Spleen (tissue), 11 donors: ENCODE measurements at regions not wholly inside any gene's neighbourhood (a gene's known extent, or its start where the extent isn't known, plus 50 kb on each side); places are given as distances from the start of the nearest gene placed in this dataset.
A peak's percentile ranks its signal among the peaks of the same experiment; 100 is the strongest.
"Not testable (repeated sequence)": the region's sequence is repeated elsewhere in the genome, so short reads cannot be mapped to it uniquely, and the experiment has no call there.

Experiments used
- DNase-seq: peaks from one replicate; pipeline ENCODE4 v3.0.0-alpha.2; 2020
- H3K27ac ChIP-seq, 8 donors: fragments of 200-600 bp; sonication (generic) in 7 of 8; 1 replicate in 4 of 8; 2 replicates in 4 of 8; pipeline versions ENCODE4 v1.5.0 to v1.8.0; 2016 to 2021; ENCODE audit warnings: inconsistent platforms in 4 of 8, mild to moderate bottlenecking in 4 of 8, moderate library complexity in 1 of 8
- H3K27me3 ChIP-seq, 7 donors: fragments of 200-600 bp; sonication (generic) in 6 of 7; replicated peaks in 1 of 7; 1 replicate in 4 of 7; 2 replicates in 3 of 7; pipeline versions ENCODE4 v1.5.0 to v1.8.0; 2016 to 2021; ENCODE audit warnings: inconsistent platforms in 3 of 7, mild to moderate bottlenecking in 1 of 7
- H3K36me3 ChIP-seq, 6 donors: fragments of 200-600 bp; sonication (generic) in 5 of 6; 1 replicate in 4 of 6; 2 replicates in 2 of 6; pipeline versions ENCODE4 v1.5.0 to v1.8.0; 2016 to 2021; ENCODE audit warnings: inconsistent platforms in 2 of 6
- H3K4me1 ChIP-seq, 6 donors: fragments of 200-600 bp; sonication (generic) in 5 of 6; 1 replicate in 3 of 6; 2 replicates in 3 of 6; pipeline versions ENCODE4 v1.5.0 to v1.8.0; 2016 to 2021; ENCODE audit warnings: inconsistent platforms in 3 of 6
- H3K4me3 ChIP-seq, 8 donors: fragments of 200-600 bp; sonication (generic) in 7 of 8; 1 replicate in 4 of 8; 2 replicates in 4 of 8; pipeline versions ENCODE4 v1.5.0 to v1.8.0; 2016 to 2021; ENCODE audit warnings: inconsistent platforms in 4 of 8, mild to moderate bottlenecking in 4 of 8, moderate library complexity in 2 of 8
- H3K9me3 ChIP-seq, 8 donors: fragments of 200-600 bp; sonication (generic) in 7 of 8; 1 replicate in 4 of 8; 2 replicates in 4 of 8; pipeline versions ENCODE4 v1.5.0 to v1.8.0; 2016 to 2021; ENCODE audit warnings: inconsistent platforms in 4 of 8
- POLR2A ChIP-seq, 3 donors: fragments of 450-650 bp; IDR thresholded peaks; one replicate each; pipeline ENCODE4 v1.5.1; 2017; ENCODE audit warnings: antibody characterized with exemption in 3 of 3, mild to moderate bottlenecking in 1 of 3
- POLR2AphosphoS5 ChIP-seq, 3 donors: sonication (generic); formaldehyde crosslinking; IDR thresholded peaks; one replicate each; pipeline ENCODE4 v1.5.1; 2017; ENCODE audit warnings: antibody characterized with exemption in 3 of 3
- WGBS, 5 donors: extraction: QIAGEN DNeasy Blood & Tissue Kit in 3 of 5; methylation state at CpG; one replicate each; pipeline versions ENCODE4 v1.1.5 to v1.1.7; 2013 to 2018; 5-methylcytosine and 5-hydroxymethylcytosine counted together
- intact Hi-C: fragments of 100-400 bp; cut with DNase I; formaldehyde crosslinking; loops from one replicate; pipeline ENCODE4 v1.15.0; 2023; ENCODE audit warnings: low total_unique reads
- TF ChIP-seq, protein P1 (sequence below), 11 experiments: fragments of 200-600 bp in 7 of 11; fragments of 450-650 bp in 4 of 11; sonication (generic) in 4 of 11; IDR thresholded peaks in 8 of 11; conservative IDR thresholded peaks in 3 of 11; 1 replicate in 7 of 11; 2 replicates in 4 of 11; pipeline versions ENCODE4 v1.4.0 to v1.8.0; 2016 to 2021; ENCODE audit warnings: antibody characterized with exemption in 11 of 11, inconsistent platforms in 4 of 11, mild to moderate bottlenecking in 1 of 11
- donor health status: healthy with polysubstance abuse.
- donor health status: DM: no; HTN: no; CAD: no; lungs with moderate emphysema.
- donor health status: DM: no; HTN: no; CAD: no.
- donor health status: Bipolar disorder and iron deficiency.
- donor health status: healthy.
- donor health status: DM: no; HTN: no; CAD: no.
- donor health status: DM: yes; HTN: yes; CAD: no.

- Histone ChIP-seq H3K4me1 (peaks cover 15 to 56% (median 35%) of the 10 kb centered on the region in 6 donors), H3K36me3 (no peaks in the 10 kb centered on the region), H3K9me3 (no peaks in the 10 kb centered on the region), H3K27ac (peak overlapping the region in 6 of 8 donors; percentile 35 to 87 (median 78)), H3K27me3 (no peaks in the 10 kb centered on the region), H3K4me3 (no peak overlapping the region)
- TF ChIP-seq POLR2AphosphoS5 (IDR thresholded peaks at IDR 0.05) (no peak), POLR2A (IDR thresholded peaks at IDR 0.05) (no peak)
- TF ChIP-seq, protein P1, sequence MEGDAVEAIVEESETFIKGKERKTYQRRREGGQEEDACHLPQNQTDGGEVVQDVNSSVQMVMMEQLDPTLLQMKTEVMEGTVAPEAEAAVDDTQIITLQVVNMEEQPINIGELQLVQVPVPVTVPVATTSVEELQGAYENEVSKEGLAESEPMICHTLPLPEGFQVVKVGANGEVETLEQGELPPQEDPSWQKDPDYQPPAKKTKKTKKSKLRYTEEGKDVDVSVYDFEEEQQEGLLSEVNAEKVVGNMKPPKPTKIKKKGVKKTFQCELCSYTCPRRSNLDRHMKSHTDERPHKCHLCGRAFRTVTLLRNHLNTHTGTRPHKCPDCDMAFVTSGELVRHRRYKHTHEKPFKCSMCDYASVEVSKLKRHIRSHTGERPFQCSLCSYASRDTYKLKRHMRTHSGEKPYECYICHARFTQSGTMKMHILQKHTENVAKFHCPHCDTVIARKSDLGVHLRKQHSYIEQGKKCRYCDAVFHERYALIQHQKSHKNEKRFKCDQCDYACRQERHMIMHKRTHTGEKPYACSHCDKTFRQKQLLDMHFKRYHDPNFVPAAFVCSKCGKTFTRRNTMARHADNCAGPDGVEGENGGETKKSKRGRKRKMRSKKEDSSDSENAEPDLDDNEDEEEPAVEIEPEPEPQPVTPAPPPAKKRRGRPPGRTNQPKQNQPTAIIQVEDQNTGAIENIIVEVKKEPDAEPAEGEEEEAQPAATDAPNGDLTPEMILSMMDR (IDR thresholded peaks at IDR 0.05 in 8 of 11, conservative IDR thresholded peaks at IDR 0.05 in 3 of 11) = no peak
- intact Hi-C loops = no loop called here
- 69 to 80% (median 72%) methylated on average over 5 to 6 of the region's 6 CpGs for WGBS, 5 donors
- DNase-seq = no peak
These were observed 51.8 kb downstream of the TEX44 start for GRCh38 chr2:231644426-231644825.

- Histone ChIP-seq H3K9me3 (no peaks in the 10 kb centered on the region), H3K36me3 (no peaks in the 10 kb centered on the region), H3K27ac (no peak overlapping the region), H3K4me1 (peaks cover 15 to 44% (median 28%) of the 10 kb centered on the region in 6 donors), H3K27me3 (no peaks in the 10 kb centered on the region), H3K4me3 (no peak overlapping the region)
- intact Hi-C loops = no loop called here
- 92 to 97% (median 94%) methylated on average over 6 of the region's 6 CpGs for WGBS, 5 donors
- TF ChIP-seq, protein P1 (IDR thresholded peaks at IDR 0.05 in 8 of 11, conservative IDR thresholded peaks at IDR 0.05 in 3 of 11) = no peak
- TF ChIP-seq POLR2A (IDR thresholded peaks at IDR 0.05) (no peak), POLR2AphosphoS5 (IDR thresholded peaks at IDR 0.05) (no peak)
- DNase-seq = no peak
These were observed 53.8 kb downstream of the TEX44 start for GRCh38 chr2:231646476-231646875.

GRCh38 chr2:231648579-231649174 is 56.0 kb downstream of the TEX44 start:
- Histone ChIP-seq H3K4me1 (peaks cover 1 to 25% (median 12%) of the 10 kb centered on the region in 6 donors), H3K4me3 (no peak overlapping the region), H3K27ac (no peak overlapping the region), H3K36me3 (no peaks in the 10 kb centered on the region), H3K9me3 (no peaks in the 10 kb centered on the region), H3K27me3 (no peaks in the 10 kb centered on the region)
- WGBS, 5 donors = 44 to 61% (median 47%) methylated on average over 9 of the region's 9 CpGs
- TF ChIP-seq POLR2AphosphoS5 (IDR thresholded peaks at IDR 0.05) (peak; percentile 36 to 49 (median 38)), POLR2A (IDR thresholded peaks at IDR 0.05) (no peak)
- TF ChIP-seq, protein P1 (IDR thresholded peaks at IDR 0.05 in 8 of 11, conservative IDR thresholded peaks at IDR 0.05 in 3 of 11) = peak; percentile 48 to 73 (median 63)
- DNase-seq = peak; percentile 89
- intact Hi-C loops = no loop called here

GRCh38 chr2:231651561-231651960 is 56.8 kb upstream of the PTMA start:
- H3K36me3 ChIP-seq, intact Hi-C loops, DNase-seq, H3K4me3 ChIP-seq, H3K27me3 ChIP-seq, H3K4me1 ChIP-seq, H3K27ac ChIP-seq, H3K9me3 ChIP-seq: not testable (repeated sequence)
- WGBS, 5 donors = 65 to 98% (median 80%) methylated on average over 8 of the region's 8 CpGs
